Activated CD4-positive, alpha-beta T cell treated with anti-CD3 and anti-CD28 coated beads, Interleukin-2, amount 10 ng/mL, durations not matched to agents 24 days and 14 days (primary cell): ENCODE measurements at regions not wholly inside any gene's neighbourhood (a gene's known extent, or its start where the extent isn't known, plus 50 kb on each side); places are given as distances from the start of the nearest gene placed in this dataset.

ENCODE experiments used
- DNase-seq: peaks from one replicate; pipeline ENCODE4 v3.0.0; 2022
- H3K27ac Mint-ChIP-seq: one replicate; pipeline ENCODE4 v1.8.0; 2022; ENCODE audit warnings: mild to moderate bottlenecking, mixed read lengths
- H3K27me3 Mint-ChIP-seq: one replicate; pipeline ENCODE4 v1.8.0; 2022; ENCODE audit warnings: mixed read lengths
- H3K36me3 Mint-ChIP-seq: one replicate; pipeline ENCODE4 v1.8.0; 2022; ENCODE audit warnings: low read depth, mild to moderate bottlenecking, mixed read lengths
- H3K4me1 Mint-ChIP-seq: one replicate; pipeline ENCODE4 v1.8.0; 2021; ENCODE audit warnings: mixed read lengths
- H3K4me3 Mint-ChIP-seq: one replicate; pipeline ENCODE4 v1.8.0; 2022; ENCODE audit warnings: mild to moderate bottlenecking, moderate library complexity, mixed read lengths
- H3K9me3 Mint-ChIP-seq: one replicate; pipeline ENCODE4 v1.8.0; 2021; ENCODE audit warnings: mixed read lengths
- intact Hi-C: fragments of 100-400 bp; cut with micrococcal nuclease; formaldehyde crosslinking; loops from one replicate; pipeline ENCODE4 v1.15.1; 2023

GRCh38 chr11:28481616-28482480 lies 373.7 kb downstream of the METTL15 start:
- H3K9me3 Mint-ChIP-seq, result no peaks in the 10 kb centered on the region
- no peak overlapping the region for H3K27ac Mint-ChIP-seq
- intact Hi-C loops, result no loop called here
- H3K36me3 Mint-ChIP-seq, result no peaks in the 10 kb centered on the region
- H3K4me3 Mint-ChIP-seq, result no peak overlapping the region
- no peaks in the 10 kb centered on the region for H3K27me3 Mint-ChIP-seq
- no peaks in the 10 kb centered on the region for H3K4me1 Mint-ChIP-seq
- no peak for DNase-seq

DNA sequence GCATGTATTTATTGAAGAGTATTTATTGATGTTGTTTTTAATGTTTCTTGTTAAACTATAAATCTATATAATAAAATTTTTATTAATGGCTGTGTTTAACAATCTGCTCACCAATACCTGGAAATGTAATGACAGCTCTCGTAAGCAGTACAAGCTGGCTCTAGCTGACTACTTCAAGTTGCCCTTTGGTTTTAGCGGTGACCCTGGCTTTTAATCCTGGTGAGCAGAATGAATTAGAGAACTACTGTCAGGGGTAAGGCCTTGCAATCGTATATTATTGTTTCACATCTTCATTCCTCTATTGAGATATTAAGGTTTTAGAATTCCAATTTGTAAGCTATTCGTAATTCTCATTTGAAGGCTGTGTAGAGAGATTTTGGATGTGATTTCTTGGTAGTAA lies 372.2 kb downstream of the METTL15 start:
- H3K9me3 Mint-ChIP-seq, result no peaks in the 10 kb centered on the region
- DNase-seq, result no peak
- H3K27ac Mint-ChIP-seq, result no peak overlapping the region
- no peak overlapping the region for H3K4me3 Mint-ChIP-seq
- intact Hi-C loops, result no loop called here
- H3K27me3 Mint-ChIP-seq, result no peaks in the 10 kb centered on the region
- no peaks in the 10 kb centered on the region for H3K4me1 Mint-ChIP-seq
- H3K36me3 Mint-ChIP-seq, result no peaks in the 10 kb centered on the region

- no peaks in the 10 kb centered on the region for H3K4me1 Mint-ChIP-seq
- no peaks in the 10 kb centered on the region for H3K36me3 Mint-ChIP-seq
- no peak overlapping the region for H3K4me3 Mint-ChIP-seq
- no peak overlapping the region for H3K27ac Mint-ChIP-seq
- no peaks in the 10 kb centered on the region for H3K9me3 Mint-ChIP-seq
- DNase-seq, result no peak
- intact Hi-C loops, result no loop called here
- no peaks in the 10 kb centered on the region for H3K27me3 Mint-ChIP-seq
Measured at GRCh38 chr11:28476864-28477263, 368.7 kb downstream of the METTL15 start.

GRCh38 chr11:28476049-28476448 lies 367.9 kb downstream of the METTL15 start:
- DNase-seq, result no peak
- Mint-ChIP-seq H3K27me3 (no peaks in the 10 kb centered on the region), H3K27ac (no peak overlapping the region), H3K4me3 (no peak overlapping the region), H3K36me3 (no peaks in the 10 kb centered on the region), H3K4me1 (no peaks in the 10 kb centered on the region), H3K9me3 (no peaks in the 10 kb centered on the region)
- intact Hi-C loops, result no loop called here

DNA sequence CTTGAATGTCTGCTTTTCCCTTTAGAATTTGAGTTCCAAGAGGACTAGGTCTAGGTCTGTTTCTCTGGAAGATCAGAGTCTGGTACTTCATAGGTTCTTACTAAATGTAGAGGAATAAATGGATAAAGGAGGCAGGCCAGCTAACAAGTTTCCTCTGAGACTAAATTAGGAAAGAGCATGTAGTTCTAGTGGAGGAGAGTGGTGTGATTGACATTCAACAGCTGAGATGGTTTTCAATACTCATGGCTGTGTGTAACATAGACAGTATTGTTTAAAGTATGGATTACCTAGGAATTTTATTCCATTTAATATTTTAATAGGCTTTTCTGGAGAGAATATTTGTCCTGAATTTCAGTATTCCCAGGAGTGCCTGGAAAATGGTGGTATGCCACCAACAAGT lies 364.7 kb downstream of the METTL15 start:
- DNase-seq, result no peak
- H3K36me3 Mint-ChIP-seq, result no peaks in the 10 kb centered on the region
- intact Hi-C loops, result no loop called here
- no peak overlapping the region for H3K27ac Mint-ChIP-seq
- no peaks in the 10 kb centered on the region for H3K27me3 Mint-ChIP-seq
- no peak overlapping the region for H3K4me3 Mint-ChIP-seq
- no peaks in the 10 kb centered on the region for H3K9me3 Mint-ChIP-seq
- H3K4me1 Mint-ChIP-seq, result no peaks in the 10 kb centered on the region

- intact Hi-C loops, result no loop called here
- Mint-ChIP-seq H3K36me3 (no peaks in the 10 kb centered on the region), H3K9me3 (no peaks in the 10 kb centered on the region), H3K27ac (no peak overlapping the region), H3K27me3 (no peaks in the 10 kb centered on the region), H3K4me3 (no peak overlapping the region), H3K4me1 (no peaks in the 10 kb centered on the region)
- DNase-seq, result no peak
Measured at GRCh38 chr11:28471537-28471936, 363.3 kb downstream of the METTL15 start.

DNA sequence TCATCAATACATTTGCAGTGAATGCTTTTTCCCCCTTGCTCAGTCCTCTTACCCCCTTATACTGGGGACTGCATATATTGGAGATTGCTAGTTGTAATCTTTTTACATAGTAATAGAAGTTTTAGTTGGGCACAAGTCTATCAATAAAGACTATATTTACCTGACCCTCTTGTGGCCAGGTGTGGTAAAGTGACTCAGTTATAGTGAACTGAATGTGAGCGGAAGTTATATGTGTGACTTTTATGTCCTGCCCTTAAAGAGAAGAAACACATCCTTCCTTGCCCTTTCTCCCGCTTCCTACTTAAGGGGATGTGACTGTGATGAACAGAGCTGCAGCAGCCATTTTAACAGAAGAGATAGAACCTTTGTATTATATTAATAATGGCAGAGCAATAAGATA lies 362.0 kb downstream of the METTL15 start:
- Mint-ChIP-seq H3K9me3 (no peaks in the 10 kb centered on the region), H3K36me3 (no peaks in the 10 kb centered on the region), H3K4me3 (no peak overlapping the region), H3K27me3 (no peaks in the 10 kb centered on the region), H3K4me1 (no peaks in the 10 kb centered on the region), H3K27ac (no peak overlapping the region)
- intact Hi-C loops, result no loop called here
- DNase-seq, result no peak

- Mint-ChIP-seq H3K4me1 (no peaks in the 10 kb centered on the region), H3K9me3 (no peaks in the 10 kb centered on the region), H3K4me3 (no peak overlapping the region), H3K36me3 (no peaks in the 10 kb centered on the region), H3K27ac (no peak overlapping the region), H3K27me3 (no peaks in the 10 kb centered on the region)
- DNase-seq, result no peak
- intact Hi-C loops, result no loop called here
Measured at GRCh38 chr11:28466506-28466905, 358.3 kb downstream of the METTL15 start.

DNA sequence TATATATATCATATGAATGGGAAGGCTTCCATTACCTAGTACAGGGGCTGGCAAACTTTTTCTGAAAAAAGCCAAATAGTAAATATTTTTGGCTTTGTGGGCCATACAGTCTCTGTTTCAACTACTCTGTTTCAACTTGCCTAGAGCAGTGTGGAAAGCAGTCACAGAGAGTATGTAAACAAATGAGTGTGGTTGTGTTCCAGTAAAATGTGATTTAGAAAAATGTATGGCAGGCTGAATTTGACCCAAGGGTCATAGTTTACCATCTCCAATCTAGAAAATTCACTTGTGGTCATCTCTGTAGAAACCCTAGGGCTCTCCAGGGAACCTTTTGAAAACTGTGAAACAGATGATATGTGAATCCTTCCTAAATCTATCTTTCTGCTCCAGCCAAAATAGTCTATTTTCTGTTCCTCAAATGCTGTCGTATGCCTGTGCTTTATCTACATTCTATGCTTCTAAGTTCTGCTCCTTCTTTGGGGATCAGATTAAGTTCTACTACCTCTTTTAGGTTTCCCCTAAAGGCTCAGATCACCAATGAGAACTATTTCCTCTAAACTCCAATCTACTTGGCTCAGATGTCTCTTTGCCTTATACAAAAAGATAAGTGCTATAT lies 356.2 kb downstream of the METTL15 start:
- Mint-ChIP-seq H3K27me3 (no peaks in the 10 kb centered on the region), H3K4me3 (no peak overlapping the region), H3K4me1 (no peaks in the 10 kb centered on the region), H3K9me3 (no peaks in the 10 kb centered on the region), H3K27ac (no peak overlapping the region), H3K36me3 (no peaks in the 10 kb centered on the region)
- no peak for DNase-seq
- intact Hi-C loops, result no loop called here

DNA sequence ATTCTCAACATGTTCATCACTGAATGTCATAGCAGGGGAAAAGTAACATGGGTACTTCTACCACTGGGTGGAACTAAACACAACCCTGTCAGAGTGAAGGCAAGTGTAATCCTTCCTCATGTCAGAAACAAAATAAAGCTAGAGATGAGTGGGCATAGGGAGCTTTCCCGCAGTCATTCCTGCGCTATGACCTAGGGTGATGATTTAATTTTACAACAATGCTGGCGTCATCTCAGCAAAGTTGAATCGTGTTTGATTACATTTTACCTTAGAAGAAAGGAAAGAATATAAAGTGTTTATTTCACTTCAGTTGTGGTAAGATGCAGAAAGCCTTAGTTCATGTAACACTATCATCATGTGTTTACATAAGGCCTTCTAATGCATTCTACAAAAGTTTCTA lies 355.6 kb downstream of the METTL15 start:
- Mint-ChIP-seq H3K4me3 (no peak overlapping the region), H3K4me1 (no peaks in the 10 kb centered on the region), H3K27ac (no peak overlapping the region), H3K9me3 (no peaks in the 10 kb centered on the region), H3K27me3 (no peaks in the 10 kb centered on the region), H3K36me3 (no peaks in the 10 kb centered on the region)
- intact Hi-C loops, result no loop called here
- DNase-seq, result no peak

GRCh38 chr11:28461846-28462245 lies 353.7 kb downstream of the METTL15 start:
- no peaks in the 10 kb centered on the region for H3K4me1 Mint-ChIP-seq
- no peaks in the 10 kb centered on the region for H3K9me3 Mint-ChIP-seq
- H3K4me3 Mint-ChIP-seq, result no peak overlapping the region
- H3K27me3 Mint-ChIP-seq, result no peaks in the 10 kb centered on the region
- DNase-seq, result no peak
- no peaks in the 10 kb centered on the region for H3K36me3 Mint-ChIP-seq
- no peak overlapping the region for H3K27ac Mint-ChIP-seq
- intact Hi-C loops, result no loop called here

DNA sequence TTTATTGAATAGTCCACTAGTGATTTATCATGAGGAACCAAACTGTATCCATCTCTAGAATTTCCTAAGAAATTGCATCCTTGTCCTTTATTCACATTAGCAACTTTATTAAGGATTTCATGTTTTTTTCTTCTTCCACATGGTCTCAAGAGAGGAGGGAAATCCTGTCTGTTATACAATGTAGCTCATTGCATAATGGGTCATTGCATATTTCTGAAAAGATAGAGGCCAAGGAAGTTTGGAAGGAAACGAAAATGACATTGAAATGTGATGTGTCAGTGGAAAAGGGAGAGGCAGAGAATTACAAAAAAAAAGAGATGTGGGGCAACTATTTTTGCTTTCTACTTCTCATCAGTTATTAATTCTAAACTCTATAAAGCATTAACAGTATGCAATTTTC lies 353.1 kb downstream of the METTL15 start:
- no peaks in the 10 kb centered on the region for H3K36me3 Mint-ChIP-seq
- H3K27ac Mint-ChIP-seq, result no peak overlapping the region
- H3K9me3 Mint-ChIP-seq, result no peaks in the 10 kb centered on the region
- DNase-seq, result no peak
- no peaks in the 10 kb centered on the region for H3K4me1 Mint-ChIP-seq
- intact Hi-C loops, result no loop called here
- no peak overlapping the region for H3K4me3 Mint-ChIP-seq
- no peaks in the 10 kb centered on the region for H3K27me3 Mint-ChIP-seq

GRCh38 chr11:28460348-28460747 lies 352.2 kb downstream of the METTL15 start:
- Mint-ChIP-seq H3K4me1 (no peaks in the 10 kb centered on the region), H3K36me3 (no peaks in the 10 kb centered on the region), H3K4me3 (no peak overlapping the region), H3K27ac (no peak overlapping the region), H3K9me3 (no peaks in the 10 kb centered on the region), H3K27me3 (no peaks in the 10 kb centered on the region)
- no peak for DNase-seq
- intact Hi-C loops, result no loop called here

DNA sequence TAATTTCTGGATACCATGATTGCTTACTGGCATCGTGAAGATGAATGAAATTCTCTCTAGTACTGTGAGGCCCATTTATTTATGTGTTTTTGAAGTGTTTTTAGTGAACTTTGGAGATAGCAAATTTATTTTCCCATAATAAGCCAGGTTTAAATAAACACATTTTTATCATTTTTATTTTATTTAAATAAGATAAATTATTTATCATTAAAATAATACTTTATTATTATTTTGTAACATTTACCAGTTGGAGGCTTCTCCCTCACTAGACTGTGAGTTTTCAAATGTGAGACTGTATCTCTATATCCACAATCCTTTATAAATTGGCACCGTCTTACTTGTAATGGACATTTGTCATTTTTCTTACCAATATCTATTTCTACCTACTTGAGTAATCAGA lies 351.7 kb downstream of the METTL15 start:
- Mint-ChIP-seq H3K27me3 (no peaks in the 10 kb centered on the region), H3K27ac (no peak overlapping the region), H3K4me1 (no peaks in the 10 kb centered on the region), H3K4me3 (no peak overlapping the region), H3K36me3 (no peaks in the 10 kb centered on the region), H3K9me3 (no peaks in the 10 kb centered on the region)
- no peak for DNase-seq
- intact Hi-C loops, result no loop called here
